ENCODE measurements at regions not wholly inside any gene's neighbourhood (a gene's known extent, or its start where the extent isn't known, plus 50 kb on each side); places are given as distances from the start of the nearest gene placed in this dataset.

DNA sequence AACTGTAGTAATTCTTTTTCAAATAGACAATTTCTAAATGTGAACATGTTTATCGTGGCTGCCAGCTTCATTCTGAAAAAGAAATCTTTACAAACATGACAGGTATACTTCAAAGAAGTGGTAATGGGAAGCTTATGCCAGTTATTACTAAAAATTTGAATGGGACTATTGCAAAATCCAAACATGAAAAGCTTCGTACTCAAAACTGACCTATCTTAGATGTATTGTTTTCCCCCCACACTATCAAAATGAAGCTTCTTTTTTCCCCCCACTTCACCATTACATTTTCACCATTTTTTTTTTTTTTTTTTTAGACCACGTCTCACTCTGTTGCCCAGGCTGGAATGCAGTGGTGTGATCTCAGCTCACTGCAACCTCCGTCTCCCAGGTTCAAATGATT is 50.4 kb upstream of the SERTAD2 start:
- no peak for DNase-seq (ENCODE audit: low spot score)

GRCh38 chr2:64704996-64705395 is 51.3 kb upstream of the SERTAD2 start:
- DNase-seq (ENCODE audit: low spot score): no peak

DNA sequence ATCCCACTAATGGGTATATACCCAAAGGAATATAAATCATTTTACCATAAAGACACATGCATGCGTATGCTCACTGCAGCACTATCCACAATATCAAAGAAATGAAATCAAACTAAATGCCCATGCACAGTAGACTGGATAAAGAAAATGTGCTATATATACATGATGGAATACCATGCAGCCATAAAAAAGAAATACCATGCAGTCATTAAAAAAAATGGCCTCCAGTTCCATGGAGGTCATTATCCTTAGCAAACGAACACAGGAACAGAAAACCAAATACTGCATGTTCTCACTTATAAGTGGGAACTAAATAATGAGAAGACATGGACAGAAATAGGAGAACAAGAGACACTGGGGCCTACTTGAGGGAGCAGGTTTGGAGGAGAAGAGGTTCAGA is 53.6 kb upstream of the SERTAD2 start:
- DNase-seq (ENCODE audit: low spot score): no peak

DNA sequence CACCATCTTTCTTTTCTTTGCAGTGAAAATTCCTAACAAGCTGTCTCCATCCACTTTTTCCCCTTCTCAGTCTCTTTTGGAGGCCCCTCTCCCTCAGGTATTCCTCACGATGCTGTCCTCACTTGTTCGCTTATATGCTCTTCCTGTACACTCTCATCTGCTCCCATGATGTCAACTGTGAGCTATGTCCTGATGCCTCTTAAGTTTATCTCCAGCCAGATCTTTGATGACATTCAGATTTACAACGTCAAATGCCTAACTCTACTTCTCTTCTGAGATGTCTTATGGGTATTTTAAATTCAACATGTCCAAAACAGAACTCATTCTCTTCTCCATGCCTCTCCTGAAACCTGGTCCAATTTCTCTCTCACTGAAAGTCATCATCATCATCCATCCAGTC is 55.1 kb upstream of the SERTAD2 start:
- DNase-seq (ENCODE audit: low spot score): no peak

- DNase-seq (ENCODE audit: low spot score): no peak
Measured at GRCh38 chr2:64711252-64711800, 57.6 kb upstream of the SERTAD2 start.

DNA sequence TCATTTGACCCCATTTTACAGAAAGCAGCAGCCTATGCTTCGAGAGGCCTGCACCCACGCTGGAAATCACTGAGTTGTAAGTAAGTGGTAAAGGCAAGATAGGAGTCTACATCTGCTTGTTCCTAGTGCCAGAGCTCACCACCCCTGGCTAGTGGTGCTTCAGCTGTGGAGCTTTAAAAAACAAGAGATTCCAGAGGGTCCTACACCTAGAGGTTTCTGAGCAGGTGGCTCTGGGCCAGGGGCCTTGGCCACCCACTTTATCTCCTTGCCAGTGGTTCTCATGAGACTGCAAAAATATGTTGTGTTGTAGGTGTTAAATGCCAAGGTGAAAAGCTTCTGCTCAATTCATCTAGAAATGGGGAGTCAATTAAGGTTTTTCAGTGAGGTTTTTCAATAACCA is 60.0 kb upstream of the SERTAD2 start:
- DNase-seq (ENCODE audit: low spot score): no peak

DNA sequence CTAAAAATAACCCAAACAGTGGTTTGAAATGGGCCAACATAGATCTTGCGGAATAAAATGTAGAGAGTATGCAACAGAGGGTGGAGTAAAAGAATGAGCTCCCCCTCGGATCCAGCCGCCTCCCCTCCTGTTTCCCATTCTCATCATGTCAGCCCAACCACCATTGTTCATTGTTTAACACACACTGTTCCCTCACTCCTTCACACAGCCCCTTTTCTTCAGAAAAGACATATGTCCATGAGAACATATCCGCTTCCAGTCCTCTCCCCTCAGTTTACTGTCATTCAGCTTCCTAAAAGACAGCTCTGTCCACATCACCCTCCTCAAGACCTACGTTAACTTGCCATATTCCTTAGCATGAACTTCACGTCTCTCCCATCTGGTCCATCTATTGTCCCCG is 62.9 kb upstream of the SERTAD2 start:
- DNase-seq (ENCODE audit: low spot score): no peak

- DNase-seq (ENCODE audit: low spot score): no peak
Measured at GRCh38 chr2:64718250-64718885, 64.7 kb upstream of the SERTAD2 start.

DNA sequence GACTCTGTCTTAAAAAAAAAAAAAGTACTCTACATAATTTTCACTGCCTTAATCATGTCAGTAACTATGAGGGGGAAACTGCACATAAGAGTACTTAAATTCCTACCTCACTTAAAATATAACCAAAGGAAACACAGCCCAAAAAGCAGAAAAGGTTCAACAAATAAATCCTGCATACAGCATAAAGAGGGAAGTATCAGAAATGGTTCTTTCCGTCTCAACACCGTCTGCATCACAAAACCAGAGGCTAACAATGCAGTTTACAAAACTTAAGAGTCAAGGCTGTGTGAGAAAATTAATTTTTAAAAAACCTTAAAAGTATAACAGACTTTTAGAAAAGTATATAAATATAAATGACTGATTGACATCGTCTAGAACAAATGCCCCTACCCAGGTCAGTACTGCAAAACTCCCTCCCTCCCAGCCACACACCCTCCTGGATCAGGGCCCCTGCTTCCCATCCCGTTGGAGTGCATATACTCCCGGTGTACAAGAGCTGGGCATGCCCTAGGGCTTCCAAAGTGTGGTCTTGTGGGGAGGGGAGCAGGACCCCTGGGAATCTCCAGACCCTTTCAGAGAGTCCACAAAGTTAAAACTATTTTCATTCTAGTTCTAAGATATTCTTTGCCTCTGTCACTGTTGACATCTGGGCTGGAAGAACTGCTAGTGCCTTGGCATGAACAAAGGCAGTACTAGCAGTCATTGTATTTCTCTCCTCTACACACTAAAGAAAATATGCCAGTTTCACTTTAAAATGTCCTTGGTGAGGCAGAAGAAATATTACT is 67.0 kb upstream of the SERTAD2 start:
- DNase-seq (ENCODE audit: low spot score): no peak

GRCh38 chr2:64721320-64721623 is 67.6 kb upstream of the SERTAD2 start:
- no peak for DNase-seq (ENCODE audit: low spot score)

DNA sequence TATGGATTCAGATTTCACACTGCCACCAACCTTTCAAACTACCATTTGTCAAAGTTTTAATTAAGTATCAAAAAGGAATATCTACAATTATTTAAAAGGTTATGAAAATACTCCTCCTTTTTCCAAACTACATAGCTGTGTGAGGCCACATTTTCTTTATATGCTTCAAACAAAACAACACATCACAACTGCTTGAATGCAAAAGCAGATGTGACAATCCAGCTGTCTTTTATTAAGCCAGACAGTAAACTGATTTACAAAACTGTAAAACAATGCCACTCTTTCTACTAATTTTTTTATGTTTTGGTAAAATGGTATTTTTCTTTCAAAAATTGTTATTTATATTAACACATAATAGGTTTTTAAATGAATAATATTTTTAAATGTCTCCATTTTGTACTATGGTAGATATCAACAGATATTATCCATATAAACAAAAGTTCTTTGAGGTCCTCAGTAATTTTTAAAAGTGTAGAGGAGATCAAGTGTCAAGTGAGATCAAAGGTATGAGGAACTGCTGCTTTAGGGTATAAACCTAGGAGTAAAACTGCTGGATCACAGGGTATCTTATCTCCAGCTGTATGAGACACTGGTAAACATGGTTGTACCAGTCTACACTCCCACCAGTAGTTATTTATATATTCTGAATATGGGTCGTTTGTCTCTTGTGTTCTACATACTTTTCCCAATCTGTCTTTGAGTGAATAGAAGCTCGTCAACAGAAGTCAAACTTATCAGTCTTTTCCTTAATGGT is 68.8 kb upstream of the SERTAD2 start:
- DNase-seq (ENCODE audit: low spot score): no peak

DNA sequence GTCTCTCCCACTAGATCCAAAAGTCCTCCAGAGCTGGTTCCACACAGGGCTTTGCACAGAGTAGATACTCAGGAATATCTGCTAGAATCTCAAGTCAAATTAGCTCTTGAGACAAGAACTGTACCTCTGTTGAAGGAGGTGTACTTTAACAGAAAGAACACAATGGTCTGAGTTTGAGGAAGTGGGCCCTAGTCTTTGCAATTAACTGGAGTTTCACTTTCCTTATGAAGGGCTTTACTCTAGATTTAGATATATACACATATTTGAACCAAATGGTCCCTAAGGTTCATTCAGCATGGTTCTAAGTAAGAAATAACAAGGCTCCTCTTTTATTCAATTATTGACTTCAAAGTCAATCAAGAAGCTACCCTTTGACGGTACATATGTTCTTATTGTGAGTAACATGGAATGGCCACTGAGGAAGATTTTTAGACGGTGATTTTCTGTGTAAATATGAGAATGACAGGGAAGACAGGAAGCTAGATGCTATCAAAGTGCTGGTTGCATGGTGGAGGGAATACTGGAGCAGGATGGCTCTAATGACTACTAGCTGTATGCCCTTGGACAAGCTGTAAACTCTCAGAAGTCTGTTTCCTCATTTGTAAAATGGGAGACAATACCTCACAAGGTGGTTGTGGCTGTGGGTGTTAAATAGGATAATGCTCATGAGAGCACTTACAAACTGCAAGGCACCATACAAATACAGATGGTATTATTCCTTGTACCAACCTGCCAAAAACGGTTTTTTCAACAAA is 73.5 kb upstream of the SERTAD2 start:
- DNase-seq (ENCODE audit: low spot score): peak; percentile 5

- DNase-seq (ENCODE audit: low spot score): peak; percentile 17
Measured at GRCh38 chr2:64727843-64728463, 74.2 kb upstream of the SERTAD2 start.

DNA sequence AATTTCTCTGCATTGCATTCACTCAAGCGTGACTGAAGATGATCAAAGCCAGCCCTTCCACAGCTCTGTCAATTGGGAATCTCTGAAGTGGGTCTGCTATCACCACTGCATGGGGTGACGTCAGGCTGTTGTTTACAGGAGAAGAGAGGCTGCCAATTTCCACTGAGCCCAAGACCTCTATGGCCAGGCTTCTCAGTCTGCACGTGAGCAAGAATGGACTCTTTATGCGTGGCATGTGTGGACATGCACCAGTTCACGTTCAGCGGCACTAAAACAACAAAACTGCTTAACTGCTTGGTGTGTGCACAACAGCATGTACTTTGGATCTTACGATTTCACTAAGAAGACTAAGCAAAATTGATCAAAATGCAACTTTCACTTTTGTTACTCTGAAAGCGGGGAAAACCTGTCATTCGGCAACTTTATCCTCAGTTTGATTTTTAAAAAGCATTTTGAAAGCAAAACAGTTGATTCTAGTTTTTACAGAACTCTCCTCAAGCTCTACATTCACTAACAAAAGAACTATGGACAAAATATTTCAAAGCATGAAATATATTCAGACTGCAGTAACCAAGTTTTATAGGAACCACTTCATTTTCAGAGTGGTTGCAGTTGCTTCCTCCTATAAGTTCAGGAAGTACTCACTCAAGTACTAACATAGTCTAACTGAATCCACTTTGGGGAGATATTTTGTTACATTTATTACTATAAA is 77.0 kb upstream of the SERTAD2 start:
- DNase-seq (ENCODE audit: low spot score): peak; percentile 57

- no peak for DNase-seq (ENCODE audit: low spot score)
Measured at GRCh38 chr2:64731263-64731643, 77.5 kb upstream of the SERTAD2 start.

DNA sequence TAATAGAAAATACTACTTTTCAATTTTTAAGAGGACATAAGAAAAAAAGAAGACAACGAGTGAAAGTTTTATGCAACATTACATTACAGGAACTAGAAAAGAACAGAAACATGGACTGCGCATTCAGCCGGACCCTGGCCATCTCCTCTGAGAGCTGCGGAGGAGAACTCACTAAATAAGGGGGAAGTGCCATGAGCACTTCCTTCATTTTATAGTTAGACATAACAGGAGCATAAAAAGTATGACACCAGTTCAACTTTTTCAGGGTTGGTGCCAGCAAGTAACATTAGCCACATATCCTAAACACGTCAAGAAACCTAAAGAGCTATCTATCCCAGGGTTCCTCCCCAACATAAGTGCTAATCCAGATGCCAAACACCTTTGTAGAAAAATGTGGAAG is 78.0 kb upstream of the SERTAD2 start:
- DNase-seq (ENCODE audit: low spot score): no peak

DNA sequence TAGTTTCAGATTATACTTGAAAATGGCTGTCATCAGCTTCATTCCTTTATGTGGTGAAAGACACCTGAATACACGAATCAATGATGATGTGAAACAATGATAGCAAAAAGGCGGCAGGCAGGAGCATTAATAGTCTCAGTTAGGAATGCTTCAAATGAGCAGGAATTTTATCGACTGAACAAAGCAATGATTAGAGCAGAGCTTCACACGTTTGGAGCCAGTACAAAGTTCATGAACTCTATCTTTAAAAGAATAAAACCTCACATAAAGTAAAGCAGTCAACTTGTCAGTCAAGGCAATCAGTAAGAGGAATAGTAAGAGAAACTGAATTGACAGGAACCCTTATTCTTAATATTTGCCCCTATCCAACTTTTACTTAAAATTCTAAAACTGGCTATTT is 78.4 kb upstream of the SERTAD2 start:
- no peak for DNase-seq (ENCODE audit: low spot score)

DNA sequence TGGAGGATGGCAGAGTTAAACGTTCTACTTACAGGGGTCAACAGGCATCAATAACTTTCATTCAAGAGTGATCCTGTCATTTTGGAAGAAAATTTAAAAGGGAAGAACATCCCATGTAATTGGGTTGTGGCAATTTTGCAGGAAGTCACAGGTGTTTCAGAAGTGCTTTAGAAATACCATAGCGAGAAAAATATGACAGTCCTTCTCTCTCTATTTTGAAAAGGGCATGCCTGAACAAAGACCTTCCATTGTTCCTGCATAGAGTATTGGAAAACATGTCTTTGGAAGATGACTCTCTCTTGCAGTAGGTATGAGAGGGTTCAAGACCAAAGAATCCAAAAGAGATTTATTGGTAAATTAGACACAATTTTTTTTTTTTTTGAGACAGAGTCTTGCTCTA is 81.8 kb upstream of the SERTAD2 start:
- DNase-seq (ENCODE audit: low spot score): no peak

- no peak for DNase-seq (ENCODE audit: low spot score)
Measured at GRCh38 chr2:64737547-64737946, 83.8 kb upstream of the SERTAD2 start.

- no peak for DNase-seq (ENCODE audit: low spot score)
Measured at GRCh38 chr2:64738026-64738425, 84.3 kb upstream of the SERTAD2 start.

DNA sequence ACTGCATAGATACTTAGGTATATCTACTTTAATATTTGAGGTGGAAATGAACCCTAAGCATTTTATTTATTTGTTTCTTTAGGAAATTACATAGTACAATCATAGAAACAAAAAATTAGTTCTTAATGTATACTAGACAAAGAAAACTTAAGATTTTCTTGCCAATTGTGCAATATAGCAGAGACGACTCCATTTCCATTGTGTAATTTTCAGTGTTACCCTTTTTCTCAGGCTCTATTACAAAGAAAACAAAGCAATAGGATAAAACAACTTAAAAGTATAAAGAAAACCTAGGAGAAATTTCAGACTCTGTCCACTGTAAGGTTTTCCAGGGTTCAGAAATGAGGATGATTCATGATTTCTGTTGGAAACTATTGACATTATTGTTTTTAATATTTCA is 89.0 kb upstream of the SERTAD2 start:
- DNase-seq (ENCODE audit: low spot score): no peak
